ENCODE measurements at regions not wholly inside any gene's neighbourhood (a gene's known extent, or its start where the extent isn't known, plus 50 kb on each side); places are given as distances from the start of the nearest gene placed in this dataset.
"Not testable (repeated sequence)": the region's sequence is repeated elsewhere in the genome, so short reads cannot be mapped to it uniquely, and the experiment has no call there.

DNA sequence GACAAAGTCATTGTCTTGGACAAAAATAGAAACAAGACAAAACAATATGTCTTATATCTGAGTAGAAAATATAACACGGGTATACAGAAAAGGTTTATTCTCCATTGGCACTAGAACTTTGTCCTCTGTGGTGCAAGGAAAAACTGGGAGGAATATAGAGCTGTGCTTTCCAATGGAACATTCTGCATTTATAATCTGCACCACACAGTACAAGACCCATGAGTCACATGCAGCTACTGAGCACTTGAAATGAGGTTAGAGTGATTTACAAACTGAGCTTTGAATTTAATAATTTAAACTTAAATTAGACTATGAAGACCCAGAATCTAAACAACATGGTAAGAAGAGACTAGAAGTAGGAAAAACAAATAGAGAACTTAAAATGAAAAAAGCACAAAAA is 86.1 kb downstream of the RAP2A start:
- intact Hi-C loops (cut with micrococcal nuclease) = no loop called here

DNA sequence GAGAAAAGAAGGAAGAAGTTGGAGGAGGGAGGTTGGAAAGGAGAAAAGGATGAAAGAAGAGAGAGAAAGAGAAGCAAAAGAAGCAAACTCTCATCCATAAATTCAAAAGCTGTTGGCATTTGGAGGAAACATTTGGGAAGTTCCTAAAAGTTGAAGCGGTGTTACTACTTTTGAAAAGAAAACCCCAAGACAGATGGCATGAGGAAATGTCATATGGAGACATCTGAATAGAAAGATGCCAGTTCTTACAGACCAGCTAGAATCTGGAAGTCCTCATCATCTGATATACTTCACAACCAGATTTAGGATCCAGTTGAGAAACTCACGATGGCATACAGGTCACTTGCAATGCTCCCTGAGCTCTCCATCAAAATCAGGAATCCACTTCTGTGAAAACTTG is 86.9 kb downstream of the RAP2A start:
- intact Hi-C loops (cut with micrococcal nuclease) = no loop called here

DNA sequence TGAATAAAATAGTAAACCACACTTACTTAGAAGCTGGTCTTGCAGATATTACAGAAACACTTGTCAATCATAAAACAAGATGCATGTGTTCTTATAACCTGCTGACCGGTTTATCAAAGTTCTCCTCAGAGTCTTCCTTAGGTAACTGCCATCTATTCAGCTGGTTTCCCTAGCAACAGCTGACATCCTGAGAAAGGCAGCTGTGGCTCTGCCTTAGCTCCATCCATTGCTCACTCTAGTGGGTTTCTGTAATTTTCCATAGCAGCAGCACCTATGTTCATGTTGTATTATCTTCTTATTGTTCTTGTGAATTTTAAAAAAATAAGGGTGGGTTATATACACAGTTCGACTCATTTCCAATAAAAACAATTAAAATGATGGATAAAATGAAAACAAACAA is 87.8 kb downstream of the RAP2A start:
- intact Hi-C loops (cut with micrococcal nuclease) = no loop called here

DNA sequence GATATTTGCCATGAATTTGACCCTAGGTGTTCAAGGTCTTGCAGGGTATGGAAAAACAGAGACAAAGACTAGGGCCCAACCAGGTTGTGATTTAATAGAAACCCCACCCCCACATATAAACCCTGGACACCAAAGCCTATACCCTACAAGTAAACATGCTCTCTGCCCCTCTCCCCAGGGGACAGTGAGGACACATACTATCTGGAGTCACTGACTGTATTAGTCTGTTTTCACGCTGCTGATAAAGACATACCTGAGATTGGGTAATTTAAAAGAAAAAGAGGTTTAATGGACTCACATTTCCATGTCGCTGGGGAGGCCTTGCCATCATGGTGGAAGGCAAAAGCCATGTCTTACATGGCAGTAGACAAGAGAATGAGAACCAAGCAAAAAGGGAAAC is 88.3 kb downstream of the RAP2A start:
- intact Hi-C loops (cut with micrococcal nuclease) = no loop called here

DNA sequence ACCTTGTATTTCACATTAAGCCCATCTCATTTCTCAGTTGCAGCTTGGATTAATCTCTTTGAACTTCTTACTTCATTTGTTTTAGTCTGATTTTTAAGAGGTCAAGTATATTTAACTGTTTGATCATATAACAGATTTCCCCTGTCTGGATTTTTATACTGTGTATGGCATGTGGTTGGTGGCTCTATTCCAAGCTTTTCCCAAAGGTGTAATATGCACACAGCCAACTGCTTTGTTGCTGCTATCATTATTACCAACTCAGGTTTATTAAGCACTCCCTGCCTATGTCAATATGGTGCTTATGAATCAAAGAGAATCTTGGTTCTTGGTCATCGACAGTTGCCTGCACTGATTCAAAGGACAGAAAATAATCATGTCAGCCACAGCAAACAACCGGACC is 92.6 kb downstream of the RAP2A start:
- intact Hi-C loops (cut with micrococcal nuclease) = no loop called here

DNA sequence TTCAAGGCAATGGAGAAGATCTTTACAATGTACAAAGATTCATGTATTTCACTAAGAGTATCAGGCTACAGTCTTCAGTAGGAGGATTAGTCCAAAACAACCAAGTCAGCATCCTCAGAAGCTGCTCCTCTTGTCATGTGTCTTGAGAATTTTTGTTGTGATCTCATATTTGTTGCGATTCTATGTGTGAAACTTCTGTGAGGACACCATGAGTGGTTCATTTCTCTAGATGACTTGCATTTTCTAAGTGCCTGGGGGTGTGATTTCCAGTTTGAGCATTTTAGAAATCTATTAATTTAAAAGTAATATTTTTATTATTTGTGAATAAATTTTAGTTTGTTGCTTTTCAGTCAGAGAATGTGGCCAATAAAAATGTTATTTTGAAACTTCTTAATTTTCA is 94.5 kb downstream of the RAP2A start:
- intact Hi-C loops (cut with micrococcal nuclease) = no loop called here

DNA sequence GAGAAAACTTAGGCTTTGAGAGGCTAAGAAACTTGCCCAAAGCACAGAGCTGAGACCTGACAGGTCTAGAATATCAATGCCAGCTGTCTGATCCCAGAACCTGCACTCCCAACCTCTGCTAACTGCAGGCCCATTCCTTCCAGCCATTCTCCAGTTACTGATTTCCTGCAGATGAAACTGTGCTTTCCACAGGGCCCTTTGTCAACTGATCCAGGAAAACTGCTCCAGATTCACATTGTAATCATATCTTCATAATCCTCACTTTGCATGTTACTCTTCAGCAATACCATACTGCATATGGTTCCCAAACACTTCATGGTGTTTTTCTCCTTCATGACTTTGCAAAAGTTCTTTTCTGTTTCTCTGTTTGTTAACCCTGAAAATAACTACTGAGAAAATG is 100.6 kb downstream of the RAP2A start:
- intact Hi-C loops (cut with micrococcal nuclease) = no loop called here

DNA sequence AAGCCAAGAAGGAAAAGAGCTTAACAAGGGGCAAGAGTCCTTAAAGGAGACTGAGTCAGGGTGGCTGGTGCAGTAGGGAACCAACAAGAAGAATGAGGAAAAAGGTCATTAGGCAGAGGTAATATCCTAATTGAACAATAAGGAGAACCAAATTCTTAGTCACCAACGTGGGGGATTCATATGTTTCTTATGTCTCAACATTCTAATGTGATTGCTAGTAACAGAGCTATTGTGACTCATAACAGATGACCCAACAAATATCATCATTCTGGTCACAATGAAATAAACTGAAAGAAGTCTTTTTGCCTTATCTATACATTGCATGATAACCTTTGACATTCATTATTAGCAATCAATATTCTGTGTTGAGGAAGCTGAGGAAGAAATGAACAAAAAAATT is 101.6 kb downstream of the RAP2A start:
- intact Hi-C loops (cut with micrococcal nuclease) = no loop called here

DNA sequence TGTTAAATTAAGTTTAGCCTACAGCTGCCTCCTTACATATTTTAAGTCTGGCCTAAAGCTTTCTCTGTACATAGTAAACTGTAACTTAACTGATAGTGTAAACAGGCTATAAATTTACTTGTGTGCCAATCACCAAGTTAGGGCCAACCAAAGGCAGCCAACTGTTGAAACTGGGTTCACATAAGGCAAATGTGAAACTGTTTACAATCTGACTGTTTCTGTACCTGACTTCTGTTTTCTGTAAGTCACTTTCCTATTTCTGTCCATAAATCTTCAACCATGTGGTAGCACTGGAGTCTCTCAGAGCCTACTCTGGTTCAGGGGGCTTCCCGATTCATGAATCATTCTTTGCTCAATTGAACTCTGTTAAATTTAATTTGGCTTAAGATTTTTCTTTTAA is 103.1 kb downstream of the RAP2A start:
- intact Hi-C loops (cut with micrococcal nuclease) = no loop called here

DNA sequence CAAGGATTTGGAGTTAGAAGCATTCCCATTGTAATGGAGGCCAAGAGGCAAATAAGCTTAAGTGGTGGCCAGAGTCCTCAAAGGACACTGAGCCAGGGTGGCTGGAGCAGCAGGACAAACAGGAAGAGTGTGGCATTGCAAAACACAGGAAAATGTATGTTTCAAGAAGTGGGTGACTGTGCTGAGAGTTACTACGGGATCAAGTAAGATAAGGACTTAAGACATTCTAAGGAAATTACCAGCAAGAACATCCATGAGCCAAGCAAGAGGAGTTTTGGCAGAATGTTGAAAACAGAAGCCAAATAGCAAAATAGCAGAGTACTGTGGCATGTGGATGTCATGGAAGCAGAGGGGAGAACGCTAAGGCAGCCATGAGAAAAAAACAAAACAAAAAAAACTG is 104.2 kb downstream of the RAP2A start:
- intact Hi-C loops (cut with micrococcal nuclease) = no loop called here

DNA sequence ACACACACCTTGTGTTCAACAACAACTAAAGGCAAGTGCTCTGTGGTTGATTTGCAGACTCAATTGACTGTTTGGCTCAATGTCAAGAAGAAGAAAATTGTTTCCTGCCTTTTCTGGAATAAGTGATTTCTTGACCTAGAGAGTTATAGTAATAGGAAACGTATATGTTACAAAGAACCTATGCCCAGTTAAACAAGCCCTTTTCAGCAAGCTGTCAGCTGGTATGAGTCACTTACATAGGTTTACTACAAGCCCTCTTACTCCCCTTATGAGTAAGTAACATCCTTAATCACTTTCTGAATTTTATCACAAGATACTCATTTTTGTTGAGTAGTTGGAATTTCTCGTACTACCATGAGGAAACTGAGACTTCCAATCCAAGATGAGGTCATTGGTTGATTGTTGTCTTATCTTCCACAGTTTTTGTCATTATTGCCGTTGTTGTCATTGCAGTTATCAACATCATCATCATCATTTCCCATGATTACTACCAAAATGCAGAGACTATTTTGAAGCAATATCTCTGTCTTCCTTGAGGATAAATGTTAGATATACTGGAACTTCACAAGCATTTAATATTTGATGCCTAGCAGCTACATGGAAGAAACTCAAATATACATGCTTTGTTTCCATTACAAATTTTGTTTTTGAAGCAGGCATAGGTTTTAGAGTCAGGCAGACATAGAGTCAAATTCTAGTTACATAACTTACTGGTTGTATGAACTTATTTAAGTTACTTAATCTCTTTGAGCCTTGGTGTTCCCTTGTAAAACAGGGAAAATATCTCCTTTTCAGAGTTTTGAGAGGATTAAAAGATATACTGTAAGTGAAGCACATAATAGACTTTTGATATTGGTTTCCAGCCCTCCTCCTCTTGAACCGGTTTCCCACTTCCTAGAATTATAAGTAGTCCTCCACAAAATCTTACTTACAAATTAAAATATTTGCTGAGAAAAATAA is 106.0 kb downstream of the RAP2A start:
- intact Hi-C loops (cut with micrococcal nuclease) = no loop called here

DNA sequence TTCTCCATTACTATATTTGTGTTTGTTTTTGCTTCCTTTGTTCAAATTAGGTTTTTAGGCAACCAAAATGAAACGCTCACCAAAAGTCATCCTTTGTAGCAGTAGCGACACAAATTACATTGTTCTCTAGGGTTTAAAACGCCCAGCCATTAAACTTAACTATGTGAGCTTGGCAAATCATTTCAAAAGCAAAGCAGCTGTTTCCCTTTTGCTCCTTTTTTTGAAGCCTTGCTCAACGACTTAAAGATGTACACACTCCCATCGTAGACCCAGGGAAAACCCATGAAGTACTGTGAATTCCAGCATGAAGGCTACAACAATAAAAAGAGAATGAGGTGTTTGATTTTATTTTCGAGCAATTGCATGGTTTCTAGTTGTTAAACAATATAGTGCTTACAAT is 106.7 kb downstream of the RAP2A start:
- intact Hi-C loops (cut with micrococcal nuclease) = no loop called here

DNA sequence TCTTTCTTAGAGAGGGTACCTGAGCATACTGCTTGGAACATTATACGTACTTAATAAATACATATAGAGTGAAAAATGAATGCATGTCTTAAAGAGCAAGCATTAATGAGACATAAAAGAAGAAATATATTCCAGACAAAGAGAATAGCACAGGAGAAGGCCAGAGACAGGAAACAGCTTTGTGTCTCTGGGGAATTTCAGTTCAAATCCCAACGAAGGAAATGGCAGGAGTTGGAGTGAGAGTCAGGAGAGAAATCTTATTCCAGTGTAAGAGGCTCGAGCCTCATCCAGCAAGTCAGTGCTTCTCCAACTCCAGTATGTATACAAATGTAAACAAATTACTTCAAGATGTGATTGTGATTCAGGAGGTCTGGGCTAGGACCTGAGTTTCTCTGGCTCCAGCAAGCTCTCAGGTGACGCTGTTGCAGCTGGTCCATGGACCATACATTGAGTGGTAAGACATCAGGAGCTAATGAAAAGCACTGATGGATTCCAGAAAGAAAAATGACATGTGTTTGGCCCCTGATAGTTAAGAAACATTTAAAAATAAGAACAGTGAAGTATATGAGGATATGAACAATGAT is 108.2 kb downstream of the RAP2A start:
- intact Hi-C loops (cut with micrococcal nuclease) = no loop called here

DNA sequence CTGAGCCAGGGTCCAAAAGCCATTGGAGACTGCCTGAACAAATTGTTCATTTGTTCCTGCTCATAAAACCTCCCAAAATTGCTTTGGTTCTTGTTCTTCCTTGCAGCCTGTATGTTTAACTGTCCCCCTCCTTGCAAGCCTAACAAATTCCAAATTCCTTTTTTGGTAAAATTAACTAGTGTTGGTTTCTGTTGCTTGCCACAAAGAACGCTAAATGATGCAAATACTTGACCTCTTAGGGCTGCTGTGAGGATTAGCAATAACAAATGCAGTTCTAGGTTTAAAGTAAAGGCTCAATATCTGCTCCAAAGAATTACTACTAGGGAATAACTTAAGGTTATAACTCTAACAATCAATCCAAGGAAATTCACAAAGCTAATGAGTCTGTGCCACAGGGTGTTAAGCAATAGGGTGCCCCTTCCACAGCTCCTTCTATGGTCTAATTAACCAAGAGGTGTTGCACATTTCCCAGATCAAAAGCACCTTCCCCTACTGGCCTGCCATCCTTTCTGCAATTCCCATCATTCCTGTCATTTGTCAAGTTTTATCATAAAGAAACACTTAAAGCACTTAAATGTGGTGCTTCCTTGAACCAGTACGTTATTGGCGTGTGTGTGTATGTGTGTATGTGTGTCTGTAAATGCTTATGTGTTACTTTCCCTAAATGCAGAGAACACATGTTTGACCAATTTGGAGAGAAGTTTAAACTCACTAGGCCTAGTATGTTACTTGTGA is 110.2 kb downstream of the RAP2A start:
- intact Hi-C loops (cut with micrococcal nuclease) = no loop called here

DNA sequence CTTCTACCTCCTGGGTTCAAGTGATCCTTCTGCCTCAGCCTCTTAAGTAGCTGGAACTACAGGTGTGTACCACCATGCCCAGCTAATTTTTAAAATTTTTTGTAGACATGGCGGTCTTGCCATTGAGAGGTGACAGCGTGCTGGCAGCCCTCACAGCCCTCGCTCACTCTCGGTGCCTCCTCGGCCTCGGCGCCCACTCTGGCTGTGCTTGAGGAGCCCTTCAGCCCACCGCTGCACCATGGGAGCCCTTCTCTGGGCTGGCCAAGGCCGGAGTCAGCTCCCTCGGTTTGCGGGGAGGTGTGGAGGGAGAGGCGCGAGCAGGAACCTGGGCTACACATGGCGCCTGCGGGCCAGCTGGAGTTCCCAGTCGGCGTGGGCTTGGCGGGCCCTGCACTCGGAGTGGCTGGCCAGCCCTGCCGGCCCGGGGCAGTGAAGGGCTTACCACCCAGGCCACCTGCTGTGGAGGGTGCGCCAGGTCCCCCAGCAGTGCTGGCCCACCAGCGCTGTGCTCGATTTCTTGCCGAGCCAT is 111.1 kb downstream of the RAP2A start:
- intact Hi-C loops (cut with micrococcal nuclease) = not testable (repeated sequence)

DNA sequence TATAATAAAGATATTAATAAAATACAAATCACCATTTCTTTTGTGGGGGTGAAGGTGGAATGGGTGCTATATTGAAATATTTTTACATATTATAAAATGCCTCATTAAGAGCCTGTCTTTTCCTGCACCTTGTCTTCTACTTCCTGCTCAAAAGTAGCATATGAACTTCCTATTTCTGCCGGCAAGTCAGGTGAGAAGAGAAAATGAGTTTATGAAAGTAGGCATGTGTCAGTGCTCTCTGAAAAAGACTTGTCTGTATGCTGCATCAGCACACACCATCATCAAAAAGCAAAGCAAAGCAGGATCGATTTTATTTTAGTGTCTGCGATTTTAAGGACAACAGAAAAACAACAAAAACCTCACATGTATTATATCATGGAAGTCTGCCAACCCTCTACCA is 114.2 kb downstream of the RAP2A start:
- intact Hi-C loops (cut with micrococcal nuclease) = no loop called here

DNA sequence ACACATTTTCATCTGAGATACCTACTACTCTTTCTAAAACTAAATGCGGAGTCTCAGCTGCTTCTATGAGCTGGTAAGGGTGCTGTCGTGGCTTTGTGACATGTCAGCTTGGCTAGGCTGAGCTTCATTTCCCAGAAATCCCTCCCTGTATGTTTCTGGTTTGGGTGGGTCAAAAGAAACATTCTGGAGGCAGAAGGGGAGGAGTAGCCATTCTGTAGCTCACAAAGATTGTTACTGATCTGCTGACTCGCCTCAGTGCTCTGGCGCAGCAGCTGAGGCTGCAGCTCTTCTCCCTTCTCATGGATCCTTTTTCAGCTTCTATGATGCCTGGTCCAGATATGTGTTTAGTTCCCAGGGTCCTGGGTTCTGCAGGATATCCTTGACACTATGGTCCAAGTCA is 114.7 kb downstream of the RAP2A start:
- intact Hi-C loops (cut with micrococcal nuclease) = no loop called here

DNA sequence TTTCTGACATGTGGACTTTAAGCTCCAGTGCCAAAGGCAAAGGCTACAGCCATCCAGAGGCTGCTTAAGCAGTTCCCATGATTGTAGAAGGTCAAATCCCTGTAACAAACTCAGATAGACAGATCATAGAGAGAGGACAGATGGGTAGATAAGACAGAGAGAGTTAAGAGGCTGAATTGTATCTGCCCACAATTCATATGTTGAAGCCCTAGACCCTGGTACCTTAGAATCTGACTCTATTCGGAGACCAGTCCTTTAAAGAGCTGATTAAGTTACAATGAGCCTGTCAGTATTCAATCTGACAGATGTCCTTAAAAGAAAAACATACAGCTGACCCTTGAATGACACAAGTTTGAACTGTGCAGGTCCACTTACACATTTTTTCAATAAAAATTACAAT is 115.2 kb downstream of the RAP2A start:
- intact Hi-C loops (cut with micrococcal nuclease) = no loop called here

DNA sequence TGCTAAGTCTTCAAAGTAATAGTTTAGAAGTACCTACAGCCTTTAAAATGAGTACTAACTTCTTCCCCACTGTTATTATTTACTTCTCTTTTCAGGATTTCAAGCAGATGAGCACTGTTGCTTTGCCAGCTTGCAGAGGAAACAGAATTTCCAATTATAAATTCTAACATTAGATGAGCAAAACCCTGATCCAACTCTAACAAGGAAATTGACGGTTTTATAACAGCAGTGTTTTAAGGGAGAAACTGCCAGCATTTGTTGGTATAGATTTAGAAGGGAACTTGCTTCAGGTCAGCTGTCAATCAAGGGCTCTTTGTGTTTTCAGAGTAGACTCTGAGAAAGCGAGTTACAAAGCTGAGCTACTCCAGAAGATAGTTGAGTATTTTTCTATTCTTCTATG is 120.5 kb downstream of the RAP2A start:
- intact Hi-C loops (cut with micrococcal nuclease) = no loop called here

DNA sequence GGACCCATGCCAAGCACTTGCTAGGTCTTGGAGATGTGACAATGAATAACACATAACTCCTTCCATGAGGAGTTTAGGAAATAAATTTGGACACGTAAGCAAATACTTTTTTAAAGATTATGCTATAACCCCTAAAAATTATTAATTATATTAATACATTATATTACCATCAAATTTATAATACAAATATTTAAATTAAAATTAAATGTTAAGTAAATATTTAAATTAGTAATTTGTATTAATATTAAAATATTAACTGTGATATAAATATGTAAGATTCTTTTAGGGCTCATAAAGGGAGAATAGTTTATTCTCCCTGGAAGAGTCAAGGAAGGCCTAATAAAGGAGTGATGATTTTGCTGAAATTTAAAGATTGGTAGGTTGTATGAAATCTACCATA is 121.1 kb downstream of the RAP2A start:
- intact Hi-C loops (cut with micrococcal nuclease) = no loop called here

DNA sequence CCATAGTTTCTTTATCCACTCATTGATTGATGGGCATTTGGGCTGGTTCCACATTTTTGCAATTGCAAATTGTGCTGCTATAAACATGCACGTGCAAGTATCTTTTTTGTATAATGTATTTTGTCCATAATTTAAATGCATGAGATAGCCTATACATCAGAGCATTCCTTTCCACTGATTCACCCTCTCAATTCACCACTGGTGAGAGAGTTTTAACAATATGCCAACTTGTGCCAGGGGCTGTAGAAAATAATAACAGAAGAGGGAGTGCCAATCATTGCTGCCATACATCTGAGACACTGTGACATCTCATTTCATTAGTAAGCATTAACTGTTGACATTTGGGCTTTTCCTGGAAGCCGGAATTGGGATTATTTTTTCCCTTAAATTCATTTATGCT is 125.1 kb downstream of the RAP2A start:
- intact Hi-C loops (cut with micrococcal nuclease) = no loop called here

DNA sequence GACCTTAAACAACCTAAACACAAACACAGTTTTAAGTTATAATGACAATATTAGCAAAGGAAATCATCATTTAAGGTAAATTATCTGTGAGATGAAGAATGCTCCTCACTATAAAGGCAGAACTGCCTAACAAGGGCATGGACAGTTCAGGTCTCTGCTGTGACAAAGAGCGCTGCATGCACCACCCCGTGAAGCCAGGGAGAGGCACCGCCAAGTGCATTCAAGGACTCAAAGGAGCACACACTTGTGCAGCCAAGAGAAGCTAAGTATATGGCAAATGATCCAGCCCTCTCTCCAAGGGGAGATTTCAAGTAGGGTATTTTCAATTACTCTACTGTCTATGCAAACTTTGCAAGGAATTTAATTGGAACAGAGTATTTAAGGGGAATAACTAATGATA is 126.0 kb downstream of the RAP2A start:
- intact Hi-C loops (cut with micrococcal nuclease) = no loop called here

All from T-helper 1 cell treated with Interleukin-12 subunit alpha and Interleukin-12 subunit beta and Interleukin-4 antibody, amounts not matched to agents 30 ng/mL and 1 ng/mL, for 36 hours (primary cell).